ENCODE measurements at regions not wholly inside any gene's neighbourhood (a gene's known extent, or its start where the extent isn't known, plus 50 kb on each side); places are given as distances from the start of the nearest gene placed in this dataset.

DNA sequence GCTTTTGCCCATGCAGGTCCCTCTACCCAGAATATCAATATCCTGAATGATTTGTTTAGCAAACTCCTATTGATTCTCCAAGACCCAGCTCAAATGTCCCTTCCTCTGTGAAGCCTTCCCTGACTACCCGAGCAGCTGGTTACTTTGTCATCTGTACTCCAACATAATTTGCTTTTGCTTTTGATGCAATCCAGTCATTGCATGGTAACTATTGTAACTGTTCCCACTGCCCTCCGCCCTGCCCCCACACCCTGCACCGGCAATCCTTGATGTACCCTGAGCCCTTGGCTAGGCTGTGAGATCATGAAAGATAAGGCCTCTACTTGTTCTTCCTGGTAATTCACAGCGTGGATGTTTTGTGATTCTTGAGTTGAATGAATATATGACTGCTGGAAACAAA is 119.9 kb upstream of the BOD1 start:
- DNase-seq (ENCODE audit: low read depth): no peak
- no peak overlapping the region for H3K4me3 ChIP-seq (ENCODE audit: low read length)
- TF ChIP-seq, protein P1, sequence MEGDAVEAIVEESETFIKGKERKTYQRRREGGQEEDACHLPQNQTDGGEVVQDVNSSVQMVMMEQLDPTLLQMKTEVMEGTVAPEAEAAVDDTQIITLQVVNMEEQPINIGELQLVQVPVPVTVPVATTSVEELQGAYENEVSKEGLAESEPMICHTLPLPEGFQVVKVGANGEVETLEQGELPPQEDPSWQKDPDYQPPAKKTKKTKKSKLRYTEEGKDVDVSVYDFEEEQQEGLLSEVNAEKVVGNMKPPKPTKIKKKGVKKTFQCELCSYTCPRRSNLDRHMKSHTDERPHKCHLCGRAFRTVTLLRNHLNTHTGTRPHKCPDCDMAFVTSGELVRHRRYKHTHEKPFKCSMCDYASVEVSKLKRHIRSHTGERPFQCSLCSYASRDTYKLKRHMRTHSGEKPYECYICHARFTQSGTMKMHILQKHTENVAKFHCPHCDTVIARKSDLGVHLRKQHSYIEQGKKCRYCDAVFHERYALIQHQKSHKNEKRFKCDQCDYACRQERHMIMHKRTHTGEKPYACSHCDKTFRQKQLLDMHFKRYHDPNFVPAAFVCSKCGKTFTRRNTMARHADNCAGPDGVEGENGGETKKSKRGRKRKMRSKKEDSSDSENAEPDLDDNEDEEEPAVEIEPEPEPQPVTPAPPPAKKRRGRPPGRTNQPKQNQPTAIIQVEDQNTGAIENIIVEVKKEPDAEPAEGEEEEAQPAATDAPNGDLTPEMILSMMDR (IDR thresholded peaks at IDR 0.05; ENCODE audit: insufficient read depth, low read depth, low read length, missing control alignments): no peak

DNA sequence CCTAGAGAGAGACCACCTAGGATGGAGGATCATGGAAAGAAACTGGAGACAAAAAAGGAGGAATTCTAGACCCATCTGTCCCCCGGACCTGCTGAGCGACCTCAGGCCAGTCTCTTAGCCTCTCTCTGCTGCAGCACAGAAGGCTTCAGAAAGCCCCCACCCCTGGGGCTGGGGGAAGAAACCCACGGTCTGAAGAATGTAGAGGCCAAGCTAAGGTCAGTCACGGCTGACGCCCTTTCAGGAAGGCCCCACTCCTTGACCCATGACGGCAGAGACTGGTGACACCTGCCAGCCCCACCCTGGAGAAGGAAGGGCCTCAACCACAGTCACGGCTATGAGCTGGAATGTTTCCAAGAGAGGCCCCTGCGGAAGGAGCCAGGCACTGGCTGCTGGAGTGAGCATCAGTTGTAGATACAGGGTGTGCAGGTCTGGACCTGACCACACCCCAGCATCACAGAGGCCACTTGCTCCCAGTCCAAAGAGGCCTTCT is 120.5 kb upstream of the BOD1 start:
- TF ChIP-seq, protein P1 (IDR thresholded peaks at IDR 0.05; ENCODE audit: insufficient read depth, low read depth, low read length, missing control alignments): no peak
- H3K4me3 ChIP-seq (ENCODE audit: low read length): no peak overlapping the region
- DNase-seq (ENCODE audit: low read depth): no peak

DNA sequence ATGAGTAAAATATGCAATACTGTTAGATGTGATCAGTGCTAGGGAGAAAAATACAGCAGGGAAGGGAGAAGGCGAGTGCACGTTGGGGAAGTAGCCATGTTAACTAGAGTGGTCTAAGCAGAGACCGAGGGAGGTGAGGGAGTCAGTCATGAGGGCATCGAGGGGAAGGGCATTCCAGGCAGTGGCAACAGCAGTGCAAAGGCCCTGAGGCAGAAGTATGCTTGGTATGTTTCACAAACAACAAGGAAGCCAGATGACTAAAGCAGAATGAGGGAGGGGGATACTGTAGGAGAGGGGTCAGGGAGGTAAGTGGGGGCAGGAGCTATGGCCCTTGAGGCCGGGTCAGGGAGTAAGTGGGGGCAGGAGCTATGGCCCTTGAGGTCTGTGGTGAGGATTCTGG is 123.3 kb upstream of the BOD1 start:
- no peak overlapping the region for H3K4me3 ChIP-seq (ENCODE audit: low read length)
- no peak for DNase-seq (ENCODE audit: low read depth)
- TF ChIP-seq, protein P1 (IDR thresholded peaks at IDR 0.05; ENCODE audit: insufficient read depth, low read depth, low read length, missing control alignments): no peak

DNA sequence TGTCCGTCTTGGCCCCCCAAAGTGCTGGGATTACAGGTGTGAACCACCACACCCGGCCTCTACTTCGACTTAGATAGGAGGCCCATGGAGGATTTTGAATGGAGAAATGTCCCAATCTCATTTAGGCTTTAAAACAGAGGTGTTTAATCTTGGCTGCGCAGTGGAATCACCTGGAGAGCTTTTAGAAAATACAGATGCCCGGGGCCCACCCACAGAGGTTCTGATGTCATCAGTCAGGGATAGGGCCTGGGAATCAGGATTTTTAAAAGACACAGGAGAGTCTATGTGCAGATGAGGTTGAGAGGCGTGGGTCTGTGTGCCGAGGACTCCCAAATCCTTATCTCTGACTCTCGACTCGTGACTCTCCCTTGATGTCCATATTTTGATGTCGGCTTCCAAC is 124.0 kb upstream of the BOD1 start:
- DNase-seq (ENCODE audit: low read depth): no peak
- H3K4me3 ChIP-seq (ENCODE audit: low read length): no peak overlapping the region
- TF ChIP-seq, protein P1 (IDR thresholded peaks at IDR 0.05; ENCODE audit: insufficient read depth, low read depth, low read length, missing control alignments): no peak

DNA sequence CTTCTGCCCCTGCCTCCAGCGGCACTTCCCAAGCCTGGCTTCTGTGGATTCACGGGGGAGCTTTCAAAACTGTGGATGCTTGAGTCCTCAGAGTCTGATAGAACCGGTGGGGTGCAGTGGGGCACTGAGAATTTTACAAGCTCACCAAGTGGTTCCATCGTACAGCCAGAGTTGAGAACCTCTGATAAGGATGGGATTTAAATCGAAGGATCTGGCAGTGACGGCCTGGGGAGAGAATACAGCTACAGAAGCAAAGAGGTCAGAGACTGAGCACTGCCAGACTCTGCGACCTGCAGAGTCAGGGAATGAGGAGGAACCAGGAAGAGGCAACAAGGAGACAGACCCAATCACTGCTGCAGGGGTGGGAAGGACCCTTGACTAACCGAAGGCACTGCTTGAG is 124.6 kb upstream of the BOD1 start:
- H3K4me3 ChIP-seq (ENCODE audit: low read length): no peak overlapping the region
- TF ChIP-seq, protein P1 (IDR thresholded peaks at IDR 0.05; ENCODE audit: insufficient read depth, low read depth, low read length, missing control alignments): no peak
- no peak for DNase-seq (ENCODE audit: low read depth)

DNA sequence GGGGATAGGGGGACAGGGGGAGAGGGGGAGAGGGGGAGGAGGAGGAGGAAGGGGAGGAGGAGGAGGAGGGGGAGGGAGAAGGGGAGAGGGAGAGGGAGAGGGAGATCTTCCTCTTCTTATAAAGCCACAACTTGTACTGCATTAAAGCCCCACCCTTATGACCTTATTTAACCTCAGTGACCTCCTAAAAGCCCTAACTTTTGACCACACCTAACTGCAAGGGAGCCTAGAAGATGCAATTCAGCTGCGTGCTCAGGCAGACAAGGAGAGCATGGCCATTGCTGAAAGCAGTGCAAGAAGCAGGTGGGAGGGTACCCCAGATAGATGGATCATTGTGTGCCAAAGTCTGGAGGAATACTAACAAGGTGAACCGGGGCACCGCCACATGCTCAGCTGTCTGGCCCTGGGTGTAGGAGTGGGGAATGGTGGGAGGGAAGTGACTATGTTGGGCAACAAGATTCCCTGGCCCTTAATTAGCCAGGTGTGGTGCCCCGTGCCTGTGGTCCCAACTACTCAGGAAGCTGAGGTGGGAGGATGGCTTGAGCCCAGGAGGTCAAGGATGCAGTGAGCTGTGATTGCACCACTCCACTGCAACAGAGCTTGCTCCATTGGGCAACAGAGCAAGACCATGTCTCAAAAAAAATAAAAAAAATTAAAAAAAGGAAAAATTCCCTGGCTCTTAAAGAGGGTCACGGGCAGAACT is 125.4 kb upstream of the BOD1 start:
- no peak for DNase-seq (ENCODE audit: low read depth)
- no peak overlapping the region for H3K4me3 ChIP-seq (ENCODE audit: low read length)
- TF ChIP-seq, protein P1 (IDR thresholded peaks at IDR 0.05; ENCODE audit: insufficient read depth, low read depth, low read length, missing control alignments): no peak

DNA sequence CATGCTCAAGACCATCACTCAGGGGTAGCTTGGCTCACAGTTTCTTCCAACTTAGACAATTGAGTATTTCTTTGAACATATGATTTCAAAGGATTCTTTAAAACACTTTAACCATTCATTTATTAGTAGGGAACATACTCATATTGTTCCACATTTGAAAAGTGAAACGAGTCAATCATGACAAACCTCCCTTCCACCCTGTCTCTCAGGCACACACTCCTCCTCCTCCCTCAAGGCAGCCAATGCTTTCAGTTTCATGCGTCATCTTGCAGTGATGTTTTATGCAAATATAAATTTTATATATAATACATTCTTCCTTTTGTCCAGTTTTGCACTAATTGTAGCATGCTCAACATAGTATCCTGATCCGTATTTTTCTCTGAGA is 126.0 kb upstream of the BOD1 start:
- TF ChIP-seq, protein P1 (IDR thresholded peaks at IDR 0.05; ENCODE audit: insufficient read depth, low read depth, low read length, missing control alignments): no peak
- H3K4me3 ChIP-seq (ENCODE audit: low read length): no peak overlapping the region
- DNase-seq (ENCODE audit: low read depth): no peak

Measured in epithelial cell of esophagus (primary cell).